Fibroblast of upper back skin (primary cell): ENCODE measurements at regions not wholly inside any gene's neighbourhood (a gene's known extent, or its start where the extent isn't known, plus 50 kb on each side); places are given as distances from the start of the nearest gene placed in this dataset.
"Not testable (repeated sequence)": the region's sequence is repeated elsewhere in the genome, so short reads cannot be mapped to it uniquely, and the experiment has no call there.

ENCODE experiments used
- DNase-seq: peaks from one replicate; pipeline ENCODE4 v3.0.0-alpha.2; 2013

- no peak for DNase-seq
Observed at GRCh38 chr5:12625667-12626263, 721.5 kb upstream of the CTNND2 start.

GRCh38 chr5:12624776-12625560, 720.7 kb upstream of the CTNND2 start:
- no peak for DNase-seq

- no peak for DNase-seq
Observed at GRCh38 chr5:12623408-12623807, 719.2 kb upstream of the CTNND2 start.

DNA sequence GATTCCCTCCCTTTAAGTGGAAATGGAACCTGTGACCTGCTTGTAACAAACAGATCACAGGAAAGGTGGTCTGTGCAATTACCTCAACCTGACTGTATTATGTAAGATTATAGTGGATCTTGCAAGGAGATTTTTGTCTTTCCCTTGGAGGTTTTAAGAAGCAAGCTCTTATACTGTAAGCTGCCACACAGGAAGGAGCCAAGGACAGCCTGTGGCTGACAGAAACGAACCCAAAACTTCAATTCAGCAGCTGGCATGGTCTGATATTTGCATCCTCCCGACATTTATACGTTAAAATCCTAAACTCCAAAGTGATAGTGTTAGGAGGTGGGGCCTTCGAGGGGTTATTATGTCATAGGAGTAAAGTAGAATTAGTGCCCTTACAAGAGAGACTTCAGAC, 711.8 kb upstream of the CTNND2 start:
- no peak for DNase-seq

GRCh38 chr5:12615141-12615820, 711.0 kb upstream of the CTNND2 start:
- DNase-seq = no peak

- DNase-seq = no peak
Observed at GRCh38 chr5:12614608-12615007, 710.4 kb upstream of the CTNND2 start.

- no peak for DNase-seq
Observed at GRCh38 chr5:12611132-12611531, 706.9 kb upstream of the CTNND2 start.

GRCh38 chr5:12607817-12608216, 703.6 kb upstream of the CTNND2 start:
- not testable (repeated sequence) for DNase-seq

GRCh38 chr5:12592228-12592627, 688.0 kb upstream of the CTNND2 start:
- DNase-seq = no peak

- no peak for DNase-seq
Observed at GRCh38 chr5:12586406-12586805, 682.2 kb upstream of the CTNND2 start.

DNA sequence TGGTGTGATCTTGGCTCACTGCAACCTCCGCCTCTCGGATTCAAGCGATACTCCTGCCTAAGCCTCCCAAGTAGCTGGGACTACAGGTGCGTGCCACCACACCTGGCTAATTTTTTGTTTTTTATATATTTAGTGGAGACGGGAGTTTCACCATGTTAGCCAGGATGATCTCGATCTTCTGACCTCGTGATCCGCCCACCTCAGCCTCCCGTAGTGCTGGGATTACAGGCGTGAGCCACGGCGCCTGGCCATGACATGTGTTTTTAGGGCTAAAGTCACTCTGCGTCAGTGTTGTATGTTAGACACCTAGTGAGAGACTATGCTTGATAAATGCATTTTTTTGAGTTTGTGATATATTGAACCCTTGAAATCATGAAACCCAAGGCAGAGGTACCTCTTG, 674.6 kb upstream of the CTNND2 start:
- DNase-seq = not testable (repeated sequence)

DNA sequence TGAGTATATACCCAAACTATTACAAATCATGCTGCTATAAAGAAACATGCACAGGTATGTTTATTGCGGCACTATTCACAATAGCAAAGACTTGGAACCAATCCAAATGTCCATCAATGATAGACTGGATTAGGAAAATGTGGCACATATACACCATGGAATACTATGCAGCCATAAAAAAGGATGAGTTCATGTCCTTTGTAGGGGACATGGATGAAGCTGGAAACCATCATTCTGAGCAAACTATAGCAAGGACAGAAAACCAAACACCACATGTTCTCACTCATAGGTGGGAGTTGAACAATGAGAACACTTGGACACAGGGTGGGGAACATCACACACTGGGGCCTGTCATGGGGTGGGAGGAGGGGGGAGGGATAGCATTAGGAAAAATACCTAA, 672.7 kb upstream of the CTNND2 start:
- not testable (repeated sequence) for DNase-seq

GRCh38 chr5:12574298-12575093, 670.2 kb upstream of the CTNND2 start:
- not testable (repeated sequence) for DNase-seq

GRCh38 chr5:12573916-12574297, 669.7 kb upstream of the CTNND2 start:
- DNase-seq = not testable (repeated sequence)

DNA sequence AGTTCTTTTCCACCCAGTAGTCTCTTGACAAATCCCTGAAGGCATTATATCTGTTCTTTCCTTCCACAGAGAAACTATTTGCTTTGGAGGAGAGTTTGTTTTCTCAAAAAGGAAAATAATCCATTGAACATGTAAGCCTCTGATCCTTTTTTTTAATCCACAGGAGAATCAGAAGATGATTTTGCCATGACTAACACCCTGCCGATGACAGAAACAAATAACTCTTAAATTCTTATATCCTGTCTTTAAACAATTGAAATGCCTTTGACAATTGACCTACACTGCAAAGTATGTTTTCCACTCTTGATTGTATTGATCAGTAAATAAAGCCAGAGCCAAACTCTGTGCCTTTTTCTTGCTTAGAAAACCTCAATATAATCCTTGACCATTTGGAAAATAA, 666.4 kb upstream of the CTNND2 start:
- no peak for DNase-seq

GRCh38 chr5:12566441-12566840, 662.2 kb upstream of the CTNND2 start:
- DNase-seq = no peak

- DNase-seq = no peak
Observed at GRCh38 chr5:12557012-12557411, 652.8 kb upstream of the CTNND2 start.

DNA sequence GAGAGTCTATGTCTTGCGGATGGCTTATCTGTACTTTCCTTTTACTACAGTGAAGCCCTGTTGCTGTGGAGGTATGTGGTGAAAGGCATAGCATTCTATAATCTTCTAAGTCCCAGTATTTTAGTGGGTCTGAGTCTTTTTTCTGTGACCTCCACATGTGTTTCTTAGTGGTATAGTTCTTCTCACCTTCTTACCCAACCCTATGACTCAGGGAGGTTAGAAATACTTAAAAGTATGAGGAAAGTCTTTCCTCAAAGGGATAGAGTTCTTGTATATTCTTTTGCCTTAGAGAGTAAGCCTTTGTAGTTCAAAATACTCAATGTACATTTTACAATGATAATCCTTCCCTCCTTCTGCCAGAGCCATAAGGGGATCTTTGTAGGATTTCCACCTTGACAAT, 621.9 kb upstream of the CTNND2 start:
- DNase-seq = no peak

DNA sequence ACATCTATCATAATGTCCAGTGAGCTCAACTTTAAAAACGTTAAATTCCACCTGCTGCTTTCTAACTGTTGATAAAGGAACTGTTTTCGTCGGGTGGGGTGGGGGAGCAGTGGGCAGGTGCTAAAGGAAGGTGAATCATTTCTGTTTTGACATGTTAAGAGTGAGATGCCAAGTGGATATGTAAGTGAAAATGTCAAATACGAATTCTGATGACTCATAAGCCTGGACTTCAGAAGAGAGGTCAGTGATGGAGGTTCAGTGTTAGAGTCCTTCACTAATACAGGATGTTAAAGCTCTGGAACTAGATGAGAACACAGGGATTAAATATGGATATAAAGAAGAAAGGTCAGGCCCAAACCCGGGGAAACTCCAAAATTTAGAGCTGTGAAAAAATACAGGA, 617.9 kb upstream of the CTNND2 start:
- no peak for DNase-seq

DNA sequence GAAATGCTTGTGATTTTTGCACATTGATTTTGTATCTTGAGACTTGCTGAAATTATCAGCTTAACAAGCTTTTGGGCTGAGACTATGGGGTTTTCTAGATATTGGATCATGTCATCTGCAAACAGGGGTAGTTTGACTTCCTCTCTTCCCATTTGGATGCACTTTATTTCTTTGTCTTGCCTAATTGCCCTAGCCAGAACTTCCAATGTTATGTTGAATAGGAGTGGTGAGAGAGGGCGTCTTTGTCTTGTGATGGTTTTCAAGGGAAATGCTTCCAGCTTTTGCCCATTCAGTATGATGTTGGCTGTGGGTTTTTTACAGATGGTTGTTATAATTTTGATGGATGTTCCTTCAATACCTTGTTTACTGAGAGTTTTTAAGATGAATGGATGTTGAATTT, 600.7 kb upstream of the CTNND2 start:
- not testable (repeated sequence) for DNase-seq

DNA sequence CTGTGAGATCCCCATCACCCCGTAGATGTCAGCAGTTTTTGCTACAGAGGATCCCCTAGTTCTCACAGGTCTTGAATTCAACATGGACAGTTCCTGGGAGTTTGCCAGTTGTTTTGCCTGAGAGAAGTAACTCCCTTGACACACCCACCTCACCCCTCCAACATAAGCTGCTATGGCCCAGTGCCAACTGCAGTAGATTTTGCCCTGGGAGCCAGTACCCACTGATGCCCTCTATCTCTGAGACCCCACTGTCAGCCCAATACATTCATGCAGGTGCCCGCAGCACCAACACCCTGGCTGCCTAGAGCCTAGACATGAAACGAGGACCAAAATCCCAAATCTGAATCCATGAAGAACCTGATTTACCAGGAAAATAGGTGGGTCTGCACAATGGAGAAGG, 583.9 kb upstream of the CTNND2 start:
- DNase-seq = no peak

DNA sequence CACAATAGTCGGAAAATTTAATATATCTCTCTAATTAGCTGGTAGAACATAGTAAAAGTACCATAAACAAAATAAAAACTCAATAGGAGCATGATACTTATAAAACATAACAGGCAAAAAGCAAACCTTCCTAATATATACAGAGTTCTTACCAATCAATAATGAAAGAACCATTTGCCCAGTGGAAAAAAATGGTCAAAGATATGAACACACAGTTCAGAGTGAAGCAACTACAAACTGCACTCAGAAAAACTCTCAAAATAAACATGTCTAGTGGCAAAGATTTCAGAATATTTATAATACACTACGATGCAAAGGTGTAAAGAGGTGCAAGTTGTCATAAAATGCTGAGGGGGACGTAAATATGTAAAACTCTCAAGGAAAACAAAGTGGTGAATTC, 576.2 kb upstream of the CTNND2 start:
- no peak for DNase-seq

DNA sequence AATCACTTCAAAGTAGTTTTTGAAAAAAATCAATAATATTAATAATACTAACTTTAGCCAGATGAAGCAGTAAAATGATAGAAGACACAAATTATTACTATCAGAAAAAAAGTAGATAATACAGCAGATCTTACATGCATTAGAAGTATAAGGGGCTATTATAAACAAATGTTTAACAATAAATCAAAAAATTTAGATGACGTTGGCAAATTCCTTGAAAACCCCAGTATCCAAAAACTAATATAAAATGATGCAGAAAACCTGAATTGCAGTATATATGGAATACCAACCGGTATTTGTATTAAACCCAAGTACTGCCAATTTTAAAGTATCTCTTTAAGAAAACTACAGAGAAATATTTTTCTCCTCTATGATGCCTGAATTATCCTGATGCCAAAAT, 573.3 kb upstream of the CTNND2 start:
- no peak for DNase-seq
